Left colon (tissue), 2 donors: ENCODE measurements at regions not wholly inside any gene's neighbourhood (a gene's known extent, or its start where the extent isn't known, plus 50 kb on each side); places are given as distances from the start of the nearest gene placed in this dataset.

Source experiments
- ATAC-seq: fragments of 200-7000 bp; cut with Tn5 transposase; one replicate; pipeline ENCODE4 v1.9.1; 2020; ENCODE audit warnings: mild to moderate bottlenecking, moderate library complexity
- DNase-seq, 2 donors: peaks; one replicate each; pipeline ENCODE4 v3.0.0-alpha.2; 2020
- intact Hi-C, 2 donors: fragments of 100-400 bp; cut with DNase I in 1 of 2; cut with micrococcal nuclease in 1 of 2; formaldehyde crosslinking; loops; one replicate each; pipeline versions ENCODE4 v1.11.2 to v1.14.0; 2022; cut with DNase I, micrococcal nuclease
- donor health status: DM: no; HTN: no; CAD: no.
- donor health status: DM: yes; HTN: yes; CAD: no.

GRCh38 chr2:16716944-16717343 lies 51.3 kb upstream of the CYRIA start:
- no peak for ATAC-seq
- intact Hi-C loops: no loop called here
- no peak for DNase-seq

- DNase-seq (no peak), ATAC-seq (no peak)
- intact Hi-C loops: no loop called here
Observed at GRCh38 chr2:16716024-16716423, 50.4 kb upstream of the CYRIA start.
